GM18507 (cell line): ENCODE measurements at regions not wholly inside any gene's neighbourhood (a gene's known extent, or its start where the extent isn't known, plus 50 kb on each side); places are given as distances from the start of the nearest gene placed in this dataset.

Source experiments
- DNase-seq: peaks from one replicate; pipeline ENCODE4 v3.0.0; 2011; ENCODE audit warnings: low read depth; ENCODE audit not compliant: insufficient read length; ENCODE audit errors: extremely low spot score
- FAIRE-seq: peaks from 2 replicates; lab custom pipeline; 2011; peaks lifted over from hg19 to GRCh38; lab: Jason Lieb, UNC

GRCh38 chr20:23215344-23215995, 129.3 kb upstream of the CD93 start:
- DNase-seq = no peak
- no peak for FAIRE-seq

GRCh38 chr20:23214903-23215302, 128.8 kb upstream of the CD93 start:
- DNase-seq (no peak), FAIRE-seq (no peak)

GRCh38 chr20:23212464-23212995, 126.4 kb upstream of the CD93 start:
- DNase-seq (no peak), FAIRE-seq (no peak)

- FAIRE-seq (no peak), DNase-seq (no peak)
These were observed 125.9 kb upstream of the CD93 start for GRCh38 chr20:23212011-23212410.

GRCh38 chr20:23211164-23211563, 125.0 kb upstream of the CD93 start:
- FAIRE-seq = no peak
- no peak for DNase-seq

GRCh38 chr20:23207826-23208540, 121.9 kb upstream of the CD93 start:
- DNase-seq (no peak), FAIRE-seq (no peak)

GRCh38 chr20:23206995-23207394, 120.9 kb upstream of the CD93 start:
- FAIRE-seq = no peak

GRCh38 chr20:23206061-23206460, 119.9 kb upstream of the CD93 start:
- no peak for DNase-seq

More at GRCh38 chr20:23206995-23207394, 120.9 kb upstream of the CD93 start:
- no peak for DNase-seq

GRCh38 chr20:23205611-23206041, 119.5 kb upstream of the CD93 start:
- no peak for FAIRE-seq
- no peak for DNase-seq

More at GRCh38 chr20:23206061-23206460, 119.9 kb upstream of the CD93 start:
- FAIRE-seq = no peak

- DNase-seq (no peak), FAIRE-seq (no peak)
These were observed 119.1 kb upstream of the CD93 start for GRCh38 chr20:23205211-23205610.

- FAIRE-seq (no peak), DNase-seq (no peak)
These were observed 118.0 kb upstream of the CD93 start for GRCh38 chr20:23203951-23204730.

GRCh38 chr20:23203310-23203709, 117.2 kb upstream of the CD93 start:
- DNase-seq (no peak), FAIRE-seq (no peak)

- no peak for FAIRE-seq
- DNase-seq = no peak
These were observed 115.5 kb upstream of the CD93 start for GRCh38 chr20:23201658-23202057.

GRCh38 chr20:23200914-23201313, 114.8 kb upstream of the CD93 start:
- FAIRE-seq (no peak), DNase-seq (no peak)

GRCh38 chr20:23200413-23200812, 114.3 kb upstream of the CD93 start:
- no peak for FAIRE-seq

GRCh38 chr20:23199356-23199755, 113.2 kb upstream of the CD93 start:
- FAIRE-seq = no peak
- DNase-seq = no peak

More at GRCh38 chr20:23200413-23200812, 114.3 kb upstream of the CD93 start:
- no peak for DNase-seq

- no peak for DNase-seq
- FAIRE-seq = no peak
These were observed 112.7 kb upstream of the CD93 start for GRCh38 chr20:23198815-23199214.

- no peak for DNase-seq
- FAIRE-seq = no peak
These were observed 111.7 kb upstream of the CD93 start for GRCh38 chr20:23197836-23198235.

GRCh38 chr20:23195636-23196035, 109.5 kb upstream of the CD93 start:
- DNase-seq = no peak
- no peak for FAIRE-seq

GRCh38 chr20:23193801-23194384, 107.8 kb upstream of the CD93 start:
- FAIRE-seq (no peak), DNase-seq (no peak)
